ENCODE measurements at regions not wholly inside any gene's neighbourhood (a gene's known extent, or its start where the extent isn't known, plus 50 kb on each side); places are given as distances from the start of the nearest gene placed in this dataset.

- TF ChIP-seq CTCF (IDR thresholded peaks at IDR 0.05; ENCODE audit: poor library complexity) = no peak
- Histone ChIP-seq H3K36me3 (replicated peaks; ENCODE audit: insufficient read depth, low read depth) (no peaks in the 10 kb centered on the region), H3K4me3 (no peak overlapping the region), H3K79me2 (no peaks in the 10 kb centered on the region), H3K27me3 (no peaks in the 10 kb centered on the region), H2AFZ (no peak overlapping the region), H3K27ac (no peak overlapping the region), H3K9me2 (replicated peaks; ENCODE audit: insufficient read depth) (no peaks in the 10 kb centered on the region), H4K20me1 (ENCODE audit: insufficient read depth, poor library complexity, severe bottlenecking) (no peaks in the 10 kb centered on the region), H3K9me3 (ENCODE audit: low read depth) (no peaks in the 10 kb centered on the region), H3K4me1 (ENCODE audit: insufficient read depth) (no peaks in the 10 kb centered on the region), H3K4me2 (peak overlapping the region; percentile 11)
- 32% methylated on average over 5 of the region's 5 CpGs for WGBS (ENCODE audit: low lambda C conversion rate, missing lambda C conversion rate)
- DNase-seq (ENCODE audit: low spot score) = no peak
Measured at GRCh38 chr2:126448611-126449010, 207.3 kb upstream of the GYPC start.

GRCh38 chr2:126449677-126450076, 206.3 kb upstream of the GYPC start:
- no peaks in the 10 kb centered on the region for H3K9me2 ChIP-seq (replicated peaks; ENCODE audit: insufficient read depth)
- H4K20me1 ChIP-seq (ENCODE audit: insufficient read depth, poor library complexity, severe bottlenecking) = no peaks in the 10 kb centered on the region
- no peak overlapping the region for H3K4me2 ChIP-seq
- no peak for DNase-seq (ENCODE audit: low spot score)
- no peak overlapping the region for H3K27ac ChIP-seq
- H3K9me3 ChIP-seq (ENCODE audit: low read depth) = no peaks in the 10 kb centered on the region
- no peak overlapping the region for H2AFZ ChIP-seq
- H3K4me1 ChIP-seq (ENCODE audit: insufficient read depth) = no peaks in the 10 kb centered on the region
- TF ChIP-seq EZH2phosphoT487 (IDR thresholded peaks at IDR 0.05; ENCODE audit: low read depth, severe bottlenecking, unreplicated experiment) (no peak), EZH2 (IDR thresholded peaks at IDR 0.05; ENCODE audit: borderline replicate concordance) (no peak), CTCF (IDR thresholded peaks at IDR 0.05; ENCODE audit: poor library complexity) (no peak)
- no peaks in the 10 kb centered on the region for H3K79me2 ChIP-seq
- WGBS (ENCODE audit: low lambda C conversion rate, missing lambda C conversion rate) = 76% methylated on average over 2 of the region's 2 CpGs
- no peaks in the 10 kb centered on the region for H3K36me3 ChIP-seq (replicated peaks; ENCODE audit: insufficient read depth, low read depth)
- H3K27me3 ChIP-seq = no peaks in the 10 kb centered on the region
- H3K4me3 ChIP-seq = no peak overlapping the region

- no peaks in the 10 kb centered on the region for H3K9me3 ChIP-seq (ENCODE audit: low read depth)
- no peak overlapping the region for H3K27ac ChIP-seq
- H4K20me1 ChIP-seq (ENCODE audit: insufficient read depth, poor library complexity, severe bottlenecking) = no peaks in the 10 kb centered on the region
- H3K4me2 ChIP-seq = no peak overlapping the region
- WGBS (ENCODE audit: low lambda C conversion rate, missing lambda C conversion rate) = 89% methylated on average over 8 of the region's 8 CpGs
- TF ChIP-seq EZH2 (IDR thresholded peaks at IDR 0.05; ENCODE audit: borderline replicate concordance) (no peak), EZH2phosphoT487 (IDR thresholded peaks at IDR 0.05; ENCODE audit: low read depth, severe bottlenecking, unreplicated experiment) (no peak)
- H3K4me3 ChIP-seq = no peak overlapping the region
- no peaks in the 10 kb centered on the region for H3K4me1 ChIP-seq (ENCODE audit: insufficient read depth)
- no peaks in the 10 kb centered on the region for H3K9me2 ChIP-seq (replicated peaks; ENCODE audit: insufficient read depth)
- no peaks in the 10 kb centered on the region for H3K79me2 ChIP-seq
- no peaks in the 10 kb centered on the region for H3K27me3 ChIP-seq
- no peaks in the 10 kb centered on the region for H3K36me3 ChIP-seq (replicated peaks; ENCODE audit: insufficient read depth, low read depth)
- no peak overlapping the region for H2AFZ ChIP-seq
- DNase-seq (ENCODE audit: low spot score) = no peak
Measured at GRCh38 chr2:126463892-126464674, 191.9 kb upstream of the GYPC start.

GRCh38 chr2:126467367-126468054, 188.4 kb upstream of the GYPC start:
- no peak for DNase-seq (ENCODE audit: low spot score)
- Histone ChIP-seq H3K27me3 (no peaks in the 10 kb centered on the region), H3K4me2 (no peak overlapping the region), H2AFZ (no peak overlapping the region), H3K4me3 (no peak overlapping the region), H3K4me1 (ENCODE audit: insufficient read depth) (no peaks in the 10 kb centered on the region), H3K79me2 (no peaks in the 10 kb centered on the region), H3K36me3 (replicated peaks; ENCODE audit: insufficient read depth, low read depth) (no peaks in the 10 kb centered on the region), H3K27ac (no peak overlapping the region), H3K9me2 (replicated peaks; ENCODE audit: insufficient read depth) (no peaks in the 10 kb centered on the region), H4K20me1 (ENCODE audit: insufficient read depth, poor library complexity, severe bottlenecking) (no peaks in the 10 kb centered on the region), H3K9me3 (ENCODE audit: low read depth) (no peaks in the 10 kb centered on the region)
- whole genome bisulfite sequencing (ENCODE audit: low lambda C conversion rate, missing lambda C conversion rate) = 94% methylated on average over 6 of the region's 6 CpGs
- TF ChIP-seq CTCF (IDR thresholded peaks at IDR 0.05; ENCODE audit: poor library complexity) = no peak
